ENCODE measurements at regions not wholly inside any gene's neighbourhood (a gene's known extent, or its start where the extent isn't known, plus 50 kb on each side); places are given as distances from the start of the nearest gene placed in this dataset.

DNA sequence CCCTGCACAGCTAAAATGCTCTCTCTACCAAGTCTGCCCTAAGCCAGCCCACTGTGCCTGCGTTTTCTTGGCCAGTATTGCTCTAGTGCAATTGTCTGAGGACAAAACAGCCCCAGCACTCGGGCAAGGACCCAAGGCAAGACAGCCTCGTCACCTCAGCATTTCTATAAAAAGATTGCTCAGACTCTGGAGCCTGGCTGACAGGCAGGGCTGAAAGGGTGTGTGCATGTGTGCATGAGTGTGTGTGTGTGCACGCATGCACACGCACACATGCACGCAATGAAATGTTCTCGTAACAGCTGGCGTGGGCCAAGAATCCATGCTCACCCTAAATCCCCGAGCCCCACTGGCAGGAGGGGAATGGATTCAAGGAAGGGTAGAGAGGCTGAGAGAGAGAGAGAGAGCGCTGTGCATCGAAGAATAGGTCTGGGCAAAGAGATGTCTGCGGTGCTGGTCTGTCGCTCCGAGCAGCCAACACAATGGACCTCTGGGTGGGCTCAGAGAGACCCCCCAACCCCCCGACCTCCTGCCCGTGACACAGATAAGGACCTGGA lies 579.2 kb downstream of the BCOR start:
- H3K79me2 ChIP-seq (ENCODE audit: control insufficient read depth, insufficient read depth, low read length): no peaks in the 10 kb centered on the region
- dilution Hi-C loops (cut with MboI; ENCODE audit: extremely low pct_ligation_motif_present, low sequenced_read_pairs): no loop called here
- DNase-seq (ENCODE audit: low read depth, low spot score) (no peak), FAIRE-seq (no peak)
- no peak overlapping the region for H3K4me3 ChIP-seq (ENCODE audit: control insufficient read depth in 2 of 3, extremely low read depth in 1 of 3, insufficient read depth in 2 of 3, low read depth in 1 of 3, low read length in 3 of 3)
- no peaks in the 10 kb centered on the region for H3K9me1 ChIP-seq (ENCODE audit: control insufficient read depth, extremely low read depth, insufficient read depth, low read length)
- TF ChIP-seq, protein P1, sequence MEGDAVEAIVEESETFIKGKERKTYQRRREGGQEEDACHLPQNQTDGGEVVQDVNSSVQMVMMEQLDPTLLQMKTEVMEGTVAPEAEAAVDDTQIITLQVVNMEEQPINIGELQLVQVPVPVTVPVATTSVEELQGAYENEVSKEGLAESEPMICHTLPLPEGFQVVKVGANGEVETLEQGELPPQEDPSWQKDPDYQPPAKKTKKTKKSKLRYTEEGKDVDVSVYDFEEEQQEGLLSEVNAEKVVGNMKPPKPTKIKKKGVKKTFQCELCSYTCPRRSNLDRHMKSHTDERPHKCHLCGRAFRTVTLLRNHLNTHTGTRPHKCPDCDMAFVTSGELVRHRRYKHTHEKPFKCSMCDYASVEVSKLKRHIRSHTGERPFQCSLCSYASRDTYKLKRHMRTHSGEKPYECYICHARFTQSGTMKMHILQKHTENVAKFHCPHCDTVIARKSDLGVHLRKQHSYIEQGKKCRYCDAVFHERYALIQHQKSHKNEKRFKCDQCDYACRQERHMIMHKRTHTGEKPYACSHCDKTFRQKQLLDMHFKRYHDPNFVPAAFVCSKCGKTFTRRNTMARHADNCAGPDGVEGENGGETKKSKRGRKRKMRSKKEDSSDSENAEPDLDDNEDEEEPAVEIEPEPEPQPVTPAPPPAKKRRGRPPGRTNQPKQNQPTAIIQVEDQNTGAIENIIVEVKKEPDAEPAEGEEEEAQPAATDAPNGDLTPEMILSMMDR (optimal IDR thresholded peaks at IDR 0.05 in 1 of 3, IDR thresholded peaks at IDR 0.05 in 1 of 3, conservative IDR thresholded peaks at IDR 0.05 in 1 of 3; ENCODE audit: extremely low read depth in 1 of 3, insufficient read depth in 2 of 3, low read length in 3 of 3): no peak
- TF ChIP-seq EZH2 (IDR thresholded peaks at IDR 0.05; ENCODE audit: low read length): no peak
- H3K4me2 ChIP-seq (ENCODE audit: control insufficient read depth, extremely low read depth, insufficient read depth, low read depth, low read length): peak overlapping the region; percentile 32
- H3K4me1 ChIP-seq (ENCODE audit: control insufficient read depth, extremely low read depth, insufficient read depth, low read length): peaks cover 3% of the 10 kb centered on the region
- H3K27ac ChIP-seq (ENCODE audit: control insufficient read depth, insufficient read depth, low read length): no peak overlapping the region
- H3K9ac ChIP-seq (ENCODE audit: control insufficient read depth, extremely low read depth, insufficient read depth, low read length): no peak overlapping the region
- no peaks in the 10 kb centered on the region for H3K36me3 ChIP-seq (ENCODE audit: control insufficient read depth in 2 of 2, extremely low read depth in 1 of 2, insufficient read depth in 2 of 2, low read length in 2 of 2)
- H3K27me3 ChIP-seq (ENCODE audit: control insufficient read depth, extremely low read depth, insufficient read depth, low read length): peaks cover 21% of the 10 kb centered on the region
- H4K20me1 ChIP-seq (ENCODE audit: control insufficient read depth, extremely low read depth, insufficient read depth, low read length): no peaks in the 10 kb centered on the region
- no peaks in the 10 kb centered on the region for H3K9me3 ChIP-seq (ENCODE audit: control insufficient read depth, low read depth, low read length)
- no peak overlapping the region for H2AFZ ChIP-seq (ENCODE audit: control insufficient read depth, low read length)

DNA sequence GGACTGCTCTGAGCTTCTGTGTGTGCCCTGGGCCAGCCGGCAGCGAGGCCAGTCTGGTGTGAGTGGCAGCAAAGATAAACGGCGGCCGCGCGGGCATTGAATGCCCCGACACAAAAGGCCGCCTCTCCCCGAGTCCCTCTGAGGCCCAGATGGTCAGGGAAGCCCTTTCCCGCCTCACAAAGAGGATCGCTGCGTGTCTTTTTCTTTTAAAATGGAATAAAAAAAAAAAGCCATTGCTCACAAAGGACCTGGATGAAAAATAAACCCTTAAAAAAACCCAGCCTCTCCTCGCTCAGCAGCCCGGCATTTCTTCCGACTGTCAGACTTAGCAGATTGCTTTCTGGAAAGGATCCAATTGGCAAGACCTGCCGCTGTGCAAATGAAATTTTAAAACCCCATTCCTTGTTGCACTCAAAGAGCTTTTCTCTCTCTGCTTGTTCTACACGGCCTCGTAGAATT lies 578.7 kb downstream of the BCOR start:
- H3K9ac ChIP-seq (ENCODE audit: control insufficient read depth, extremely low read depth, insufficient read depth, low read length): no peak overlapping the region
- H3K4me1 ChIP-seq (ENCODE audit: control insufficient read depth, extremely low read depth, insufficient read depth, low read length): peaks cover 3% of the 10 kb centered on the region
- no peak overlapping the region for H2AFZ ChIP-seq (ENCODE audit: control insufficient read depth, low read length)
- peaks cover 3% of the 10 kb centered on the region for H3K9me3 ChIP-seq (ENCODE audit: control insufficient read depth, low read depth, low read length)
- no peaks in the 10 kb centered on the region for H3K79me2 ChIP-seq (ENCODE audit: control insufficient read depth, insufficient read depth, low read length)
- peaks cover 21% of the 10 kb centered on the region for H3K27me3 ChIP-seq (ENCODE audit: control insufficient read depth, extremely low read depth, insufficient read depth, low read length)
- no peaks in the 10 kb centered on the region for H4K20me1 ChIP-seq (ENCODE audit: control insufficient read depth, extremely low read depth, insufficient read depth, low read length)
- no peaks in the 10 kb centered on the region for H3K9me1 ChIP-seq (ENCODE audit: control insufficient read depth, extremely low read depth, insufficient read depth, low read length)
- peak overlapping the region; percentile 32 for H3K4me2 ChIP-seq (ENCODE audit: control insufficient read depth, extremely low read depth, insufficient read depth, low read depth, low read length)
- TF ChIP-seq EZH2 (IDR thresholded peaks at IDR 0.05; ENCODE audit: low read length): peak; percentile 84
- TF ChIP-seq, protein P1 (optimal IDR thresholded peaks at IDR 0.05 in 1 of 3, IDR thresholded peaks at IDR 0.05 in 1 of 3, conservative IDR thresholded peaks at IDR 0.05 in 1 of 3; ENCODE audit: extremely low read depth in 1 of 3, insufficient read depth in 2 of 3, low read length in 3 of 3): no peak
- dilution Hi-C loops (cut with MboI; ENCODE audit: extremely low pct_ligation_motif_present, low sequenced_read_pairs): no loop called here
- DNase-seq (ENCODE audit: low read depth, low spot score) (no peak), FAIRE-seq (no peak)
- H3K4me3 ChIP-seq (ENCODE audit: control insufficient read depth in 2 of 3, extremely low read depth in 1 of 3, insufficient read depth in 2 of 3, low read depth in 1 of 3, low read length in 3 of 3): no peak overlapping the region
- no peak overlapping the region for H3K27ac ChIP-seq (ENCODE audit: control insufficient read depth, insufficient read depth, low read length)
- H3K36me3 ChIP-seq (ENCODE audit: control insufficient read depth in 2 of 2, extremely low read depth in 1 of 2, insufficient read depth in 2 of 2, low read length in 2 of 2): no peaks in the 10 kb centered on the region

All from keratinocyte (primary cell).